ENCODE measurements at regions not wholly inside any gene's neighbourhood (a gene's known extent, or its start where the extent isn't known, plus 50 kb on each side); places are given as distances from the start of the nearest gene placed in this dataset.

DNA sequence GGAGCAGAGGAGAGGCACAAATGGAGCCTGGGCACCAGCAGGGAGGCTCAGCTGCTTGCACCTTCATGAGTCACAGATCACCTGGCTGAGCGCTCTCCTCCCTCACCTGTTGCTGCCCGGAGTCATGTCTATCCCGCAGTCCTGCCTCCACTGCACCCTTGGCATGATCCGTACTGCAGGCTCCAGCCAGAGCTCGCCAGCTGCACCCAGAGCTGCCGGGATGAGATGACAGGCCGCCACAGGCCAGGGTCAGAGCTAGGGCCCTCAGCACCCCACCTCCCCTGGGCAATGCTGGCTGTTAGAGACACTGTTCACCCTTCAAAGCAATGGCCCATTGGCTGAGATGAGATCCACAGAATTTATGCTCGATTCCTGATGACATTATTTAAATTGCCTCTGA is 702.8 kb downstream of the TBC1D22A start:
- Histone ChIP-seq H3F3A (ENCODE audit: control insufficient read depth, insufficient read depth) (no peaks in the 10 kb centered on the region), H3K9me2 (replicated peaks; ENCODE audit: control insufficient read depth, low read length) (no peaks in the 10 kb centered on the region), H4K20me1 (ENCODE audit: control insufficient read depth, insufficient read depth, low read depth, low read length) (no peaks in the 10 kb centered on the region), H3K27me3 (ENCODE audit: control insufficient read depth, low read length) (no peaks in the 10 kb centered on the region), H3K4me3 (ENCODE audit: low read length) (no peak overlapping the region), H3K36me3 (ENCODE audit: control insufficient read depth, low read length) (peaks cover 5% of the 10 kb centered on the region), H3K4me2 (ENCODE audit: low read length) (no peak overlapping the region), H3K27ac (ENCODE audit: low read depth, low read length) (no peak overlapping the region), H3K4me1 (ENCODE audit: control insufficient read depth, low read length) (no peaks in the 10 kb centered on the region), H3K9me3 (ENCODE audit: control insufficient read depth, insufficient read depth, low read length) (no peaks in the 10 kb centered on the region), H3K79me2 (ENCODE audit: control insufficient read depth, low read length) (no peaks in the 10 kb centered on the region)
- TF ChIP-seq EZH2phosphoT487 (IDR thresholded peaks at IDR 0.05; ENCODE audit: borderline replicate concordance, low read length) (no peak), CTCF (IDR thresholded peaks at IDR 0.05; ENCODE audit: low read depth, low read length, poor library complexity, severe bottlenecking) (no peak)

DNA sequence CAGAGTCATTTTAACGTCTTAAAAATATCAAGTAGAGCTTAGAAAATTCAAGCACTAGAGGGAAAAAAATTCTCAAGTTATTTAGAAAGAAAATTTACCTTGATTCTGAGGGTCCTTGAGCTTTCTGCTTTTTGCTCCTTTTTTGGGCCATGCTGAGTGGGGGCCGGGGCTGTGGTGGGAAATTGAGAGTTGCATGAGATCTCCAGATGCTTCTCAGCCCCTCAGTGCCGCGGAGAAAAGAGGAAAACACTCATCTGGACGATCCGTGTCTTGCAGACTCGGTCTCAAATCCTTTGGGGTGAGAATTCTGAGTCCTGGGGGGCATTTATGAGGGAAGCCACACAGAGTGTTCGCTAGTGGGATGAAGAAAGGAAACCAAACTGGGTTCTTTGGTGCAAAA is 700.8 kb downstream of the TBC1D22A start:
- Histone ChIP-seq H3K79me2 (ENCODE audit: control insufficient read depth, low read length) (no peaks in the 10 kb centered on the region), H4K20me1 (ENCODE audit: control insufficient read depth, insufficient read depth, low read depth, low read length) (no peaks in the 10 kb centered on the region), H3K27me3 (ENCODE audit: control insufficient read depth, low read length) (no peaks in the 10 kb centered on the region), H3K36me3 (ENCODE audit: control insufficient read depth, low read length) (peaks cover 5% of the 10 kb centered on the region), H3F3A (ENCODE audit: control insufficient read depth, insufficient read depth) (no peaks in the 10 kb centered on the region), H3K27ac (ENCODE audit: low read depth, low read length) (no peak overlapping the region), H3K4me1 (ENCODE audit: control insufficient read depth, low read length) (no peaks in the 10 kb centered on the region), H3K4me2 (ENCODE audit: low read length) (no peak overlapping the region), H3K9me2 (replicated peaks; ENCODE audit: control insufficient read depth, low read length) (no peaks in the 10 kb centered on the region), H3K4me3 (ENCODE audit: low read length) (no peak overlapping the region), H3K9me3 (ENCODE audit: control insufficient read depth, insufficient read depth, low read length) (no peaks in the 10 kb centered on the region)
- TF ChIP-seq CTCF (IDR thresholded peaks at IDR 0.05; ENCODE audit: low read depth, low read length, poor library complexity, severe bottlenecking) (no peak), EZH2phosphoT487 (IDR thresholded peaks at IDR 0.05; ENCODE audit: borderline replicate concordance, low read length) (no peak)

DNA sequence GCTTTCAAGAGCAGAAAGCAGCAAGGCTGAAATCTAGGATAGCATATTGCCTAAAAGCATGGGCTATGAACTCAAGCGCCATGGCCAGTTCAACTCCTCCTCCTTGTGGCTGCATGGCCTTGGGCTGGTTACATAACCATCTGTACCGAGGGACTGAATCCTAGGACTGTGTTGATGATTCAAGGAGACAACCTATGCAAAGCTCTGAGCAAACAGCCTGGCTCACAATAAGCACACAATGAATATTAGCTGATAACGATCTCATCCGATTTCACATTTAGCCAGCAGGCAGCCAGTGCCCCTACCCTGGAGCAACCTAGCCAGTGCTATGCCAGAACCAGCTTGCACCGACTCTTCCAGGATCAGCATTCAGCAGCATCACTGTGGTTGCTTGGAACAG is 698.4 kb downstream of the TBC1D22A start:
- Histone ChIP-seq H4K20me1 (ENCODE audit: control insufficient read depth, insufficient read depth, low read depth, low read length) (no peaks in the 10 kb centered on the region), H3K79me2 (ENCODE audit: control insufficient read depth, low read length) (no peaks in the 10 kb centered on the region)

More for the DNA sequence above, 698.4 kb downstream of the TBC1D22A start:
- no peak overlapping the region for H3K4me3 ChIP-seq (ENCODE audit: low read length)
- no peak overlapping the region for H3K27ac ChIP-seq (ENCODE audit: low read depth, low read length)
- peaks cover under 1% of the 10 kb centered on the region; the same call in 1 of the 2 replicates for H3K36me3 ChIP-seq (ENCODE audit: control insufficient read depth, low read length)
- H3K4me2 ChIP-seq (ENCODE audit: low read length), result no peak overlapping the region
- H3K9me3 ChIP-seq (ENCODE audit: control insufficient read depth, insufficient read depth, low read length), result no peaks in the 10 kb centered on the region
- no peaks in the 10 kb centered on the region for H3F3A ChIP-seq (ENCODE audit: control insufficient read depth, insufficient read depth)
- TF ChIP-seq CTCF (IDR thresholded peaks at IDR 0.05; ENCODE audit: low read depth, low read length, poor library complexity, severe bottlenecking) (no peak), EZH2phosphoT487 (IDR thresholded peaks at IDR 0.05; ENCODE audit: borderline replicate concordance, low read length) (no peak)
- no peaks in the 10 kb centered on the region for H3K4me1 ChIP-seq (ENCODE audit: control insufficient read depth, low read length)
- no peaks in the 10 kb centered on the region for H3K9me2 ChIP-seq (replicated peaks; ENCODE audit: control insufficient read depth, low read length)
- no peaks in the 10 kb centered on the region for H3K27me3 ChIP-seq (ENCODE audit: control insufficient read depth, low read length)
